VCaP (cell line): ENCODE measurements at regions not wholly inside any gene's neighbourhood (a gene's known extent, or its start where the extent isn't known, plus 50 kb on each side); places are given as distances from the start of the nearest gene placed in this dataset.

Experiments
- H3K27ac ChIP-seq: fragments of 450-650 bp; 2 replicates; pipeline ENCODE4 v1.5.1; 2017
- CTCF ChIP-seq: fragments of 450-650 bp; conservative IDR thresholded peaks from 2 replicates; pipeline ENCODE4 v1.5.1; 2017; ENCODE audit warnings: mild to moderate bottlenecking, moderate library complexity

DNA sequence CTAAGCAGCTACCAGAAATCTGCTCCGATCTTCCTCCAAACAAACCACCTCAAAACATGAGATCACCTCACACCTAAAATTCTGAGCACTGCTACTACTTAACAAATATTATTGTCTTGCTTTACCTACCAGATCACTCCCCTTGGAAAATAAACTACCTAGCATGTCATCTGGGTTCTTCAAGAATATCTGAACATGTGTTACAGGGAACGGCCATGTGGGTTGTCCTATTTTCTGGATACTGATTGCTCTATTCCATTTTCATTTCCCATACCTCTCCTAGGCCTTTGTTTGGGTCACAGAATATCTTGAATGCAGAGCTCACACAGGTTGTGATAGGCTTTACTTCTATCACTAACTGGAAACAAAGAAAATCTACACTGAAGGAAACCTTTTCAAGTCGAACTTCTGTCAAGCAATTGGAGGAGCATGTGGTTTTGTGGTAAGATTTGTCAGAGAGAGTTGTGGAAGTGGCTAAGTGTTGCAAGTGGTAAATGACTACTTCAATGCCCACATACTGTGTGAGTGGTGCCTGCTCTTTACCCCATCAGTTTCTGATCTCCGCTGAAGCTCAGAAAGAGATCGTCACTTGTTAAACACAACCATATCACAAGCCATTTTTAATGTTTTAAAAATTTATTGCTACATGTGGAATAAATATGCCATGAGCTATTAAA, 739.1 kb upstream of the ZEB2 start:
- no peak for TF ChIP-seq CTCF
- no peak overlapping the region for H3K27ac ChIP-seq

GRCh38 chr2:145257931-145258330, 738.0 kb upstream of the ZEB2 start:
- no peak overlapping the region for H3K27ac ChIP-seq
- no peak for TF ChIP-seq CTCF

- no peak for TF ChIP-seq CTCF
- no peak overlapping the region for H3K27ac ChIP-seq
Observed at GRCh38 chr2:145256551-145256950, 736.6 kb upstream of the ZEB2 start.

GRCh38 chr2:145254291-145254690, 734.4 kb upstream of the ZEB2 start:
- H3K27ac ChIP-seq = no peak overlapping the region
- no peak for TF ChIP-seq CTCF

DNA sequence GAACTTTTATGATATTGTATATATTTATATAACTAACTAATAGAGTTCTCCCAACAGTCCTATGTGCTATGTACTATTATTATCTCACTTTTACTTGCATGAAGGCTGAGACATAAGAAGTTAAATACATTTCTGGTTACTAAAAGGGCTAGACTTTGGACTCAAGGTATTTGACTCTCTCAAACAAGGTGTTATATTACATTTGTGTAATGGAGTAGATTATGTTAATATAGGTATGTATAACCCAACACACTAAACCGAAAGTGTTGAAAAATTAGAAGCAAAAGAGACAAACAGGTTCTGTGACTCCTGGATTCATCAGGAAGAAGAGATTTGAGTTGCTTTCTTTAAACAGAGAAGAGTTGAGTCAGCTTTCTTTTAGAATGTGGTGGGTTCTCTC, 733.6 kb upstream of the ZEB2 start:
- no peak overlapping the region for H3K27ac ChIP-seq
- TF ChIP-seq CTCF = no peak

- H3K27ac ChIP-seq = no peak overlapping the region
- no peak for TF ChIP-seq CTCF
Observed at GRCh38 chr2:145245268-145245870, 725.5 kb upstream of the ZEB2 start.

DNA sequence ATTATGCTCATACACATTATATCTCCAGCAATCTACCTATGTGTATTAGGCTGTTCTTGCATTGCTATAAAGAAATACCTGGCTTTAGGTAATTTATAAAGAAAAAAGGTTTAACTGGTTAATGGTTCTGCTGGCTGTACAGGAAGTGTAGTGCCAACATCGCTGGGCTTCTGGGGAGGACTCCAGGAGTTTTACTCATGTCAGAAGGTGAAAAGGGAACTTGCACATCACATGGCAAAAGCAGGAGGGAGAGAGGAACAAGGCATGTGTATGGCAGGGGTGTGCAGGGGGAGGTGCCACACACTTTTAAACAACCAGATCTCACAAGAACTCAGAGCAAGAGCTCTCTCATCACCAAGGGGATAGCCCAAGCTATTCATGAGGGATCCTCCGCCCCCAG, 715.4 kb upstream of the ZEB2 start:
- TF ChIP-seq CTCF = no peak
- H3K27ac ChIP-seq = no peak overlapping the region
